DOHH2 (cell line): ENCODE measurements at regions not wholly inside any gene's neighbourhood (a gene's known extent, or its start where the extent isn't known, plus 50 kb on each side); places are given as distances from the start of the nearest gene placed in this dataset.

Experiments
- EZH2phosphoT487 ChIP-seq: fragments of 200-600 bp; sonication (generic); IDR thresholded peaks from 2 replicates; pipeline ENCODE4 v1.6.1; 2017; ENCODE audit warnings: borderline replicate concordance, mild to moderate bottlenecking, antibody characterized with exemption, low read length, moderate library complexity, mixed read lengths
- TF ChIP-seq, protein P1 (sequence below): fragments of 200-600 bp; sonication (generic); IDR thresholded peaks from one replicate; pipeline ENCODE4 v1.5.1; 2014; ENCODE audit warnings: antibody characterized with exemption, mild to moderate bottlenecking, low read depth, low read length; ENCODE audit not compliant: poor library complexity, severe bottlenecking

GRCh38 chr14:98964171-98964570 is 307.8 kb downstream of the BCL11B start:
- TF ChIP-seq, protein P1, sequence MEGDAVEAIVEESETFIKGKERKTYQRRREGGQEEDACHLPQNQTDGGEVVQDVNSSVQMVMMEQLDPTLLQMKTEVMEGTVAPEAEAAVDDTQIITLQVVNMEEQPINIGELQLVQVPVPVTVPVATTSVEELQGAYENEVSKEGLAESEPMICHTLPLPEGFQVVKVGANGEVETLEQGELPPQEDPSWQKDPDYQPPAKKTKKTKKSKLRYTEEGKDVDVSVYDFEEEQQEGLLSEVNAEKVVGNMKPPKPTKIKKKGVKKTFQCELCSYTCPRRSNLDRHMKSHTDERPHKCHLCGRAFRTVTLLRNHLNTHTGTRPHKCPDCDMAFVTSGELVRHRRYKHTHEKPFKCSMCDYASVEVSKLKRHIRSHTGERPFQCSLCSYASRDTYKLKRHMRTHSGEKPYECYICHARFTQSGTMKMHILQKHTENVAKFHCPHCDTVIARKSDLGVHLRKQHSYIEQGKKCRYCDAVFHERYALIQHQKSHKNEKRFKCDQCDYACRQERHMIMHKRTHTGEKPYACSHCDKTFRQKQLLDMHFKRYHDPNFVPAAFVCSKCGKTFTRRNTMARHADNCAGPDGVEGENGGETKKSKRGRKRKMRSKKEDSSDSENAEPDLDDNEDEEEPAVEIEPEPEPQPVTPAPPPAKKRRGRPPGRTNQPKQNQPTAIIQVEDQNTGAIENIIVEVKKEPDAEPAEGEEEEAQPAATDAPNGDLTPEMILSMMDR, result no peak
- TF ChIP-seq EZH2phosphoT487, result no peak
